ENCODE measurements at regions not wholly inside any gene's neighbourhood (a gene's known extent, or its start where the extent isn't known, plus 50 kb on each side); places are given as distances from the start of the nearest gene placed in this dataset.

GRCh38 chr7:89655946-89656345 lies 498.3 kb upstream of the STEAP1 start:
- TF ChIP-seq CTCF (conservative IDR thresholded peaks at IDR 0.05) (no peak), ZFX (IDR thresholded peaks at IDR 0.05) (no peak)
- no peak overlapping the region for H3K27ac ChIP-seq

GRCh38 chr7:89661876-89662275 lies 492.4 kb upstream of the STEAP1 start:
- TF ChIP-seq CTCF (conservative IDR thresholded peaks at IDR 0.05) (no peak), ZFX (IDR thresholded peaks at IDR 0.05) (no peak)
- no peak overlapping the region for H3K27ac ChIP-seq

- H3K27ac ChIP-seq: no peak overlapping the region
- TF ChIP-seq ZFX (IDR thresholded peaks at IDR 0.05) (no peak), CTCF (conservative IDR thresholded peaks at IDR 0.05) (no peak)
These were observed 488.0 kb upstream of the STEAP1 start for GRCh38 chr7:89666136-89666835.

DNA sequence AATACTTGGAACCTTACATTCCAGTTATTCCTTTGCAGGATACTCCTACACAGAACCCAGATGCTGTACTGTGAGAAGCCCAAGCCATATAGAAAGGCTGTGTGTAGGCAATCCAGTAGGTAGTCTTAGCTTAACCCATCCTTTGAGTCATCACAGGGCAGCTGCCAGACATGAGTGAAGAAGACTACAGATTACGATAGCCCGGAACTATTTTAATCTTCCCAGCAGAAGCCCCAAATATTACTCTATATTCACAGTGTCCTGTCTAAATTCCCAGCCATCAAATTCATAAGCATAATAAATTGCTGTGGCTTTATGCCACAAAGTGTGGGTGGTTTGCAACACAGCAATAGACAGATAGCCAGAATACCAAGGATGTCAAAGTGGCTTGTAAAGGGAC lies 474.1 kb upstream of the STEAP1 start:
- no peak for TF ChIP-seq CTCF (conservative IDR thresholded peaks at IDR 0.05)
- no peak for TF ChIP-seq ZFX (IDR thresholded peaks at IDR 0.05)
- no peak overlapping the region for H3K27ac ChIP-seq

GRCh38 chr7:89681448-89681847 lies 472.8 kb upstream of the STEAP1 start:
- H3K27ac ChIP-seq: no peak overlapping the region
- TF ChIP-seq ZFX (IDR thresholded peaks at IDR 0.05) (no peak), CTCF (conservative IDR thresholded peaks at IDR 0.05) (no peak)

GRCh38 chr7:89685287-89685686 lies 469.0 kb upstream of the STEAP1 start:
- TF ChIP-seq CTCF (conservative IDR thresholded peaks at IDR 0.05) (no peak), ZFX (IDR thresholded peaks at IDR 0.05) (no peak)
- no peak overlapping the region for H3K27ac ChIP-seq

DNA sequence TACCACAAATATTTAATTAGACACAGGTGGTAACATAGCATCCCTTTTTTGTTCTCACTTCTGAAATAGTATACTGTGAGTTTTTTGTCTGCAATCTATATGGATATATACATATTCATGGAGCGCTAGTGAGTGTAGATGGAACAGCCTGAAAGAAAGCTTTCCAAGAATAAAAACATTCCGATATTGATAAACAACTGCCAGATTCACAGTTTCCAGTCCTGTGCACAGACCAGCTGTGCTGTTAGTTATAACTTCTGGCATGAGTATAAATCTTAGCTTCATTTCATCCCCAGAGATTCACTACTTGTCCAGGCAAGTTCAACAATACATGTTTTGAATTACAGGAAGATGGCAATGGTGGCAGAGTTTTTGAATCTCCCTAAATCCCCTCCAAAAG lies 467.1 kb upstream of the STEAP1 start:
- no peak overlapping the region for H3K27ac ChIP-seq
- TF ChIP-seq CTCF (conservative IDR thresholded peaks at IDR 0.05) (no peak), ZFX (IDR thresholded peaks at IDR 0.05) (no peak)
